Ascending aorta (tissue), 2 donors: ENCODE measurements at regions not wholly inside any gene's neighbourhood (a gene's known extent, or its start where the extent isn't known, plus 50 kb on each side); places are given as distances from the start of the nearest gene placed in this dataset.

Experiments used
- DNase-seq, 2 donors: peaks; one replicate each; pipeline ENCODE4 v3.0.0-alpha.2; 2019; ENCODE audit warnings: low spot score in 2 of 2
- H3K27ac ChIP-seq, 2 donors: fragments of 200-600 bp; sonication (generic); one replicate each; pipeline ENCODE4 v1.5.1; 2016 to 2017; ENCODE audit warnings: mild to moderate bottlenecking in 1 of 2
- H3K27me3 ChIP-seq: fragments of 200-600 bp; sonication (generic); one replicate; pipeline ENCODE4 v1.5.1; 2017
- H3K36me3 ChIP-seq, 2 donors: fragments of 200-600 bp; sonication (generic); one replicate each; pipeline ENCODE4 v1.5.1; 2016
- H3K4me1 ChIP-seq, 2 donors: fragments of 200-600 bp; sonication (generic); one replicate each; pipeline ENCODE4 v1.5.1; 2016 to 2017; ENCODE audit warnings: mild to moderate bottlenecking in 1 of 2
- H3K4me3 ChIP-seq, 2 donors: fragments of 200-600 bp; sonication (generic); one replicate each; pipeline ENCODE4 v1.5.1; 2016 to 2017; ENCODE audit warnings: mild to moderate bottlenecking in 1 of 2
- H3K9me3 ChIP-seq, 2 donors: fragments of 200-600 bp; sonication (generic); one replicate each; pipeline ENCODE4 v1.5.1; 2016
- intact Hi-C: fragments of 100-400 bp; cut with DNase I; formaldehyde crosslinking; loops from one replicate; pipeline ENCODE4 v1.15.1; 2023
- TF ChIP-seq, protein P1 (sequence below), 3 experiments: fragments of 200-600 bp in 2 of 3; fragments of 450-650 bp in 1 of 3; sonication (generic) in 2 of 3; IDR thresholded peaks; one replicate each; pipeline ENCODE4 v1.5.1; 2016 to 2019; ENCODE audit warnings: antibody characterized with exemption in 3 of 3, mild to moderate bottlenecking in 1 of 3, moderate library complexity in 1 of 3

DNA sequence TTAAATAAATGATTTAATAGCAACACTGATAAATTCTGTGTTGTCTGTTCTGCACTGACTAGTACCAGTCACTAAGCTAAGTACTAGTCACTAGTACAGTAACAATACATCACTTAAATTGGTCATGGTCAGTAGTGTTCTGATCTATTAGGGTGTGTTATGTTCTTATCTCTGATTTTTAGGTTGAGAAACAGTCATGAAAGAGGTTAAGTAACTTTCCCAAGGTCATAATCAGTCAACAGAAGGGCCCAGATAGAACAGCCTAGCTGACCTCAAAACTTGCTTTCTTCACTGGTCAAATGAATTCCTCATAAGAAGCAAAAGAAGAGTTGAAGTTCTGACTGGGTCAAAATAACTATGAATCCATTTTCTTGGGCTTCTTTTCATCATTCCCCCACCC, 1492.7 kb downstream of the MAT2B start:
- TF ChIP-seq, protein P1, sequence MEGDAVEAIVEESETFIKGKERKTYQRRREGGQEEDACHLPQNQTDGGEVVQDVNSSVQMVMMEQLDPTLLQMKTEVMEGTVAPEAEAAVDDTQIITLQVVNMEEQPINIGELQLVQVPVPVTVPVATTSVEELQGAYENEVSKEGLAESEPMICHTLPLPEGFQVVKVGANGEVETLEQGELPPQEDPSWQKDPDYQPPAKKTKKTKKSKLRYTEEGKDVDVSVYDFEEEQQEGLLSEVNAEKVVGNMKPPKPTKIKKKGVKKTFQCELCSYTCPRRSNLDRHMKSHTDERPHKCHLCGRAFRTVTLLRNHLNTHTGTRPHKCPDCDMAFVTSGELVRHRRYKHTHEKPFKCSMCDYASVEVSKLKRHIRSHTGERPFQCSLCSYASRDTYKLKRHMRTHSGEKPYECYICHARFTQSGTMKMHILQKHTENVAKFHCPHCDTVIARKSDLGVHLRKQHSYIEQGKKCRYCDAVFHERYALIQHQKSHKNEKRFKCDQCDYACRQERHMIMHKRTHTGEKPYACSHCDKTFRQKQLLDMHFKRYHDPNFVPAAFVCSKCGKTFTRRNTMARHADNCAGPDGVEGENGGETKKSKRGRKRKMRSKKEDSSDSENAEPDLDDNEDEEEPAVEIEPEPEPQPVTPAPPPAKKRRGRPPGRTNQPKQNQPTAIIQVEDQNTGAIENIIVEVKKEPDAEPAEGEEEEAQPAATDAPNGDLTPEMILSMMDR (IDR thresholded peaks at IDR 0.05), result no peak
- Histone ChIP-seq H3K9me3 (no peaks in the 10 kb centered on the region), H3K27ac (no peak overlapping the region), H3K27me3 (no peaks in the 10 kb centered on the region), H3K36me3 (no peaks in the 10 kb centered on the region), H3K4me3 (no peak overlapping the region), H3K4me1 (no peaks in the 10 kb centered on the region)
- no peak for DNase-seq
- intact Hi-C loops, result no loop called here

DNA sequence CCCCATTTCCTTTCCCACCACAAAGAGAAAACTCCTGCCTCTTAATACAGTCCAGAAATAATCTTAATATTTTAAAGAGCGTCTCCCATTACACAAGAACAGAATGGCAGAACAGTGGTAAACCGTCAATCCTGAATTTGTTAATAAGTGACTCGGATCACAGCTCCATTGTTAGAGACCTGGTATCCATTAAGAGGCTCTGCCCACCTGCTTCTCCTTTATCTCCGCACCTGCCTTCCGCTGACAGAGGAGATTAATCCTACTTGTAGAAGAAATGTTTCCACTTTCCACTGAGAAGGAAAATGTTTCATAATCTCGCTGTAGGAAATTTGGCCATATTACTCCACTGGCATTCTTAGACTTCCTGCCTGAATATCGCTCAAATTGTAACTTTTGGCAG, 1493.2 kb downstream of the MAT2B start:
- no peak overlapping the region for H3K4me3 ChIP-seq
- DNase-seq, result no peak
- H3K9me3 ChIP-seq, result no peaks in the 10 kb centered on the region
- intact Hi-C loops, result no loop called here
- TF ChIP-seq, protein P1 (IDR thresholded peaks at IDR 0.05), result no peak
- H3K27me3 ChIP-seq, result no peaks in the 10 kb centered on the region
- no peaks in the 10 kb centered on the region for H3K36me3 ChIP-seq
- no peaks in the 10 kb centered on the region for H3K4me1 ChIP-seq
- H3K27ac ChIP-seq, result no peak overlapping the region

DNA sequence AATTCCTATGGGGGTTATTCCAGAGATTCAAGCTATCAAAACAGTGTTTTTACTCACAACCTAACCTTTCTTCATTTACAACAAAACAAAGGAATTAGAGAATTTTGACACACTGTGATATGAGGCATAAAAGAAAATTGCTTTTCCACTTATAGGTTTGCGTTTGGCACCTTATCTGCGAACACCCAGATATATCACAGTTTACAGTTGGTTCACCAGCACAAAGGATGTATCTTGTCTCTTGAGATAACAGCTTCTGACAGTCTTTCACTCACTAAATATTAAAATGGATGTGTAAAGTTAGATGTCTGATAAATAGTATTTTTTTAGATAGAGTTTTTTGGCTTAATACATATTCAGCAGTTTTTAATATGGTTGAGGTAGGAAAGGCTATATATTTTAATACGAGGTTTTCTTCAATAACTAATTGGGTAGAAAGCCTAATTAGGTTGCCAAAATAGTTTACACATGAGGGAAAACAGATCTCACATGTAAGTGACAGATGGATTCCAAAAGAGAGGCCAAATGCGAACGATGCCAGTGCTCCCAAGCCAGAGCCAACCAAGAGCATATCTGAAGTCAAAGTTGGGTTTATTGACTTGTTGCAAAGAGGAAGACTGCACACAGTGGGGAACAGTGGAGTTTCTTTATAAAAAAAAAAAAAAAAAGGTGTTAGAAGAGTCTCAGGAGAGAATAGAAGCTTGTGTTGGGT, 1495.2 kb downstream of the MAT2B start:
- no peaks in the 10 kb centered on the region for H3K4me1 ChIP-seq
- no peak for DNase-seq
- no peaks in the 10 kb centered on the region for H3K36me3 ChIP-seq
- intact Hi-C loops, result no loop called here
- no peaks in the 10 kb centered on the region for H3K9me3 ChIP-seq
- no peaks in the 10 kb centered on the region for H3K27me3 ChIP-seq
- H3K4me3 ChIP-seq, result no peak overlapping the region
- TF ChIP-seq, protein P1 (IDR thresholded peaks at IDR 0.05), result no peak
- H3K27ac ChIP-seq, result no peak overlapping the region

DNA sequence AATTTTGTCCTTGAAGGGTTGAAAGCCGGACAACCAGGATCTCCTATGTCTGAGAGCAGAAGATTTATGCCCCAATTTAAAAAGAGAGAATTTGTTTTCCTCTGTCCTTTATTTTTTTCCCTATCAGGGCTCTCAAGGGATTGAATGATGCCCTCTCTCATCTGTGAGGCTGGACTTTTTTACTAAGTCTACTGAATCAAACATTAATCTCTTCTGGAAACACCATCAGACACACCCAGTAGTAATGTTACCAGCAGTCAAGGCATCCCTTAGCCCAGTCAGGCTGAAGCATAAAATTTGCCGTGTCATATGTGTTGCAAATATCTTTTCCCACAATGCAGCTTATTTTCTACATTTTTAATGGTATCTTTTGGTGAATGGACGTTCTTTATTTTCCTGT, 1497.9 kb downstream of the MAT2B start:
- H3K27ac ChIP-seq, result no peak overlapping the region
- DNase-seq, result no peak
- no peaks in the 10 kb centered on the region for H3K9me3 ChIP-seq
- H3K4me3 ChIP-seq, result no peak overlapping the region
- no peaks in the 10 kb centered on the region for H3K36me3 ChIP-seq
- no peaks in the 10 kb centered on the region for H3K27me3 ChIP-seq
- H3K4me1 ChIP-seq, result no peaks in the 10 kb centered on the region
- intact Hi-C loops, result no loop called here
- TF ChIP-seq, protein P1 (IDR thresholded peaks at IDR 0.05), result no peak

DNA sequence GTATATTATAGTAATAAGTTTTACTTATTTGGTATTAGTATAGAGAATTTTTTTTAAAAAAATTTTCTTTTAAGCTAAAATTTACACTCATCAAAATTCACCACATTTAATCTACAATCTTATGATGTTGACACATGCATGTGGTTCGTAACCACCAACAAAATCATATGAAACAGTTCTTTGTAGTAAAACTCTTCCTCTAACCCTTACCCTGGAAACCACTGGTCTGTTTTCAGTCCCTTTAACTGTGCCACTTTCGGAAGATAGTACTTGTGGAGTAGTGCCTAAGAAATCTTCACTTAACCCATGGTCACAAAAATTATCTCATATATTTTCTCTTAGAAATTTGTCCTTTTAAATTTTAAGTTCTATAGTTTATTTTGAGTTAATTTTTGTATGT, 1498.8 kb downstream of the MAT2B start:
- Histone ChIP-seq H3K4me1 (no peaks in the 10 kb centered on the region), H3K27me3 (no peaks in the 10 kb centered on the region), H3K27ac (no peak overlapping the region), H3K4me3 (no peak overlapping the region), H3K36me3 (no peaks in the 10 kb centered on the region), H3K9me3 (no peaks in the 10 kb centered on the region)
- intact Hi-C loops, result no loop called here
- no peak for DNase-seq
- TF ChIP-seq, protein P1 (IDR thresholded peaks at IDR 0.05), result no peak

DNA sequence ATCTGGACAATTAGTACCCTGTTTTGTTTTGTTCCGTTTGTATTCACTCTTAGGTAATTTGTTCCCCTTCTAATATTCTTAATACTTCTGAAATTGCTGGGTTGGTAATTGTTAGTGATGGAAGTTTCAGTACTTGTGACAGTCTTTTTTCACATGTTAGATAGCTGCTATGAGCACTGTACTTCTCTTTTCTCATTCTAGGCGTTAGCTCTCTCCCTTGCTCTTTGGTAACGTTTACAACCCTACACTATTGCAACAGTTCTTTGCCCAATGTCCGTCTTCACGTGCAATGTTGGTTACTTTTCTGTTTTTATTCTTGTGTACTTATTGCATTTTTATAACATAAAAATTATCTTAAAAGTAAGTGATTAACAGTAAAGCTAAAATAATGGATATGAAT, 1509.0 kb downstream of the MAT2B start:
- H3K36me3 ChIP-seq, result no peaks in the 10 kb centered on the region
- H3K4me1 ChIP-seq, result no peaks in the 10 kb centered on the region
- H3K4me3 ChIP-seq, result no peak overlapping the region
- H3K27me3 ChIP-seq, result no peaks in the 10 kb centered on the region
- DNase-seq, result no peak
- intact Hi-C loops, result no loop called here
- H3K9me3 ChIP-seq, result no peaks in the 10 kb centered on the region
- TF ChIP-seq, protein P1 (IDR thresholded peaks at IDR 0.05), result no peak
- H3K27ac ChIP-seq, result no peak overlapping the region
